ENCODE measurements at regions not wholly inside any gene's neighbourhood (a gene's known extent, or its start where the extent isn't known, plus 50 kb on each side); places are given as distances from the start of the nearest gene placed in this dataset.

GRCh38 chr5:12217039-12217438, 312.8 kb upstream of the CTNND2 start:
- TF ChIP-seq, protein P1, sequence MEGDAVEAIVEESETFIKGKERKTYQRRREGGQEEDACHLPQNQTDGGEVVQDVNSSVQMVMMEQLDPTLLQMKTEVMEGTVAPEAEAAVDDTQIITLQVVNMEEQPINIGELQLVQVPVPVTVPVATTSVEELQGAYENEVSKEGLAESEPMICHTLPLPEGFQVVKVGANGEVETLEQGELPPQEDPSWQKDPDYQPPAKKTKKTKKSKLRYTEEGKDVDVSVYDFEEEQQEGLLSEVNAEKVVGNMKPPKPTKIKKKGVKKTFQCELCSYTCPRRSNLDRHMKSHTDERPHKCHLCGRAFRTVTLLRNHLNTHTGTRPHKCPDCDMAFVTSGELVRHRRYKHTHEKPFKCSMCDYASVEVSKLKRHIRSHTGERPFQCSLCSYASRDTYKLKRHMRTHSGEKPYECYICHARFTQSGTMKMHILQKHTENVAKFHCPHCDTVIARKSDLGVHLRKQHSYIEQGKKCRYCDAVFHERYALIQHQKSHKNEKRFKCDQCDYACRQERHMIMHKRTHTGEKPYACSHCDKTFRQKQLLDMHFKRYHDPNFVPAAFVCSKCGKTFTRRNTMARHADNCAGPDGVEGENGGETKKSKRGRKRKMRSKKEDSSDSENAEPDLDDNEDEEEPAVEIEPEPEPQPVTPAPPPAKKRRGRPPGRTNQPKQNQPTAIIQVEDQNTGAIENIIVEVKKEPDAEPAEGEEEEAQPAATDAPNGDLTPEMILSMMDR (IDR thresholded peaks at IDR 0.05): no peak
- TF ChIP-seq POLR2A (IDR thresholded peaks at IDR 0.05): no peak
